GM23338 (cell line): ENCODE measurements at regions not wholly inside any gene's neighbourhood (a gene's known extent, or its start where the extent isn't known, plus 50 kb on each side); places are given as distances from the start of the nearest gene placed in this dataset.

Source experiments
- ATAC-seq: fragments of 200-7000 bp; cut with Tn5 transposase; 3 replicates; pipeline ENCODE4 v1.9.1; 2020
- DNase-seq: peaks from one replicate; pipeline ENCODE4 v3.0.0-alpha.2; 2015; ENCODE audit warnings: low spot score
- H2AFZ ChIP-seq: fragments of 200-600 bp; sonication (generic); 2 replicates; pipeline ENCODE4 v1.8.0; 2016; ENCODE audit warnings: antibody characterized with exemption, mild to moderate bottlenecking, moderate library complexity
- H3F3A ChIP-seq: fragments of 200-600 bp; sonication (generic); replicated peaks from 2 replicates; pipeline ENCODE4 v1.8.0; 2017; ENCODE audit warnings: antibody characterized with exemption, mixed run types, low read depth
- H3K27ac ChIP-seq: fragments of 200-600 bp; sonication (generic); 2 replicates; pipeline ENCODE4 v1.6.1; 2016; ENCODE audit warnings: low read depth
- H3K27me3 ChIP-seq: fragments of 200-600 bp; sonication (generic); 2 replicates; pipeline ENCODE4 v1.8.0; 2016; ENCODE audit warnings: mild to moderate bottlenecking, mixed run types, moderate library complexity; ENCODE audit not compliant: insufficient read depth
- H3K36me3 ChIP-seq: fragments of 200-600 bp; sonication (generic); 2 replicates; pipeline ENCODE4 v1.8.0; 2016; ENCODE audit warnings: mild to moderate bottlenecking; ENCODE audit not compliant: insufficient read depth
- H3K4me1 ChIP-seq: fragments of 200-600 bp; sonication (generic); 2 replicates; pipeline ENCODE4 v1.8.0; 2016; ENCODE audit warnings: mild to moderate bottlenecking, moderate library complexity; ENCODE audit not compliant: insufficient read depth
- H3K4me2 ChIP-seq: fragments of 200-600 bp; sonication (generic); 2 replicates; pipeline ENCODE4 v1.7.1; 2017; ENCODE audit warnings: mixed run types
- H3K4me3 ChIP-seq: fragments of 200-600 bp; sonication (generic); 2 replicates; pipeline ENCODE4 v1.6.1; 2016; ENCODE audit warnings: mixed run types
- H3K79me2 ChIP-seq: fragments of 200-600 bp; sonication (generic); replicated peaks from 2 replicates; pipeline ENCODE4 v1.8.0; 2017; ENCODE audit warnings: mild to moderate bottlenecking; ENCODE audit not compliant: insufficient read depth
- H3K9me2 ChIP-seq: fragments of 200-600 bp; sonication (generic); 2 replicates; pipeline ENCODE4 v1.8.0; 2017; ENCODE audit not compliant: insufficient read depth
- H4K20me1 ChIP-seq: fragments of 200-600 bp; sonication (generic); replicated peaks from 2 replicates; pipeline ENCODE4 v1.8.0; 2017; ENCODE audit warnings: mild to moderate bottlenecking; ENCODE audit not compliant: insufficient read depth
- H3K27ac Mint-ChIP-seq: 2 replicates; pipeline ENCODE4 v1.8.0; 2020; ENCODE audit warnings: inconsistent platforms, mild to moderate bottlenecking, moderate library complexity, mixed read lengths
- H3K27me3 Mint-ChIP-seq: 3 replicates; pipeline ENCODE4 v1.8.0; 2022; ENCODE audit warnings: low read depth, mild to moderate bottlenecking, moderate library complexity, mixed read lengths, inconsistent platforms; ENCODE audit not compliant: insufficient read depth, poor library complexity
- H3K36me3 Mint-ChIP-seq: 3 replicates; pipeline ENCODE4 v1.8.0; 2021; ENCODE audit warnings: low read depth, mild to moderate bottlenecking, inconsistent platforms, moderate library complexity, mixed read lengths
- H3K4me1 Mint-ChIP-seq: 3 replicates; pipeline ENCODE4 v1.8.0; 2020; ENCODE audit warnings: mild to moderate bottlenecking, inconsistent platforms, mixed read lengths
- H3K4me3 Mint-ChIP-seq: 3 replicates; pipeline ENCODE4 v1.8.0; 2021; ENCODE audit warnings: moderate library complexity, mild to moderate bottlenecking, inconsistent platforms, mixed read lengths
- H3K9me3 Mint-ChIP-seq: 3 replicates; pipeline ENCODE4 v1.8.0; 2020; ENCODE audit warnings: moderate library complexity, mild to moderate bottlenecking, inconsistent platforms, mixed read lengths
- ETS1 ChIP-seq: IDR thresholded peaks from 2 replicates; pipeline ENCODE4 v1.6.1; 2016; ENCODE audit warnings: antibody characterized with exemption
- EZH2phosphoT487 ChIP-seq: fragments of 200-600 bp; sonication (generic); IDR thresholded peaks from one replicate; pipeline ENCODE4 v1.8.1; 2018; ENCODE audit warnings: antibody characterized with exemption; ENCODE audit not compliant: unreplicated experiment
- NANOG ChIP-seq: IDR thresholded peaks from 2 replicates; pipeline ENCODE4 v1.6.1; 2016; ENCODE audit warnings: antibody characterized with exemption, borderline replicate concordance
- POLR2AphosphoS5 ChIP-seq: IDR thresholded peaks from 2 replicates; pipeline ENCODE4 v1.6.1; 2016; ENCODE audit warnings: antibody characterized with exemption, low read depth
- REST ChIP-seq: IDR thresholded peaks from one replicate; pipeline ENCODE4 v1.6.1; 2018; ENCODE audit warnings: antibody characterized with exemption; ENCODE audit not compliant: unreplicated experiment
- STAT1 ChIP-seq: IDR thresholded peaks from one replicate; pipeline ENCODE4 v1.6.1; 2016; ENCODE audit warnings: antibody characterized with exemption; ENCODE audit not compliant: unreplicated experiment
- ZNF114 ChIP-seq: fragments of 250-450 bp; sonication (Bioruptor Pico); IDR thresholded peaks from 2 replicates; pipeline ENCODE4 v1.5.0; 2020; ENCODE audit warnings: mild to moderate bottlenecking, moderate library complexity
- ZNF331 ChIP-seq: fragments of 250-450 bp; sonication (Bioruptor Pico); IDR thresholded peaks from 2 replicates; pipeline ENCODE4 v1.5.0; 2020; ENCODE audit warnings: low read depth, mild to moderate bottlenecking, moderate library complexity

- Histone ChIP-seq H3K4me3 (no peak overlapping the region), H3K4me2 (no peak overlapping the region), H3K27ac (no peak overlapping the region), H3K9me2 (0 out of 2 replicates have a peak, but pooled peaks cover 8% of the 10 kb centered on the region), H3F3A (no peaks in the 10 kb centered on the region), H3K36me3 (no peaks in the 10 kb centered on the region), H3K4me1 (no peaks in the 10 kb centered on the region), H3K79me2 (no peaks in the 10 kb centered on the region), H4K20me1 (no peaks in the 10 kb centered on the region), H2AFZ (no peak overlapping the region), H3K27me3 (no peaks in the 10 kb centered on the region)
- DNase-seq (no peak), ATAC-seq (no peak)
- Mint-ChIP-seq H3K4me1 (no peaks in the 10 kb centered on the region), H3K27ac (no peak overlapping the region), H3K9me3 (peaks cover 8% of the 10 kb centered on the region), H3K36me3 (peaks cover 8% of the 10 kb centered on the region; the same call in 2 of the 3 replicates), H3K27me3 (no peaks in the 10 kb centered on the region), H3K4me3 (no peak overlapping the region)
- no peak for TF ChIP-seq ZNF331
These were observed 382.7 kb downstream of the METTL15 start for GRCh38 chr11:28490773-28491382.

- no peaks in the 10 kb centered on the region for H3F3A ChIP-seq
- H3K79me2 ChIP-seq, result no peaks in the 10 kb centered on the region
- H3K4me3 Mint-ChIP-seq, result no peak overlapping the region
- H3K27me3 ChIP-seq, result no peaks in the 10 kb centered on the region
- no peak for DNase-seq
- no peak overlapping the region for H3K27ac ChIP-seq
- H3K4me2 ChIP-seq, result no peak overlapping the region
- no peaks in the 10 kb centered on the region for H3K36me3 ChIP-seq
- H3K27ac Mint-ChIP-seq, result no peak overlapping the region
- H3K9me3 Mint-ChIP-seq, result no peaks in the 10 kb centered on the region
- TF ChIP-seq REST (no peak), ZNF114 (CRISPR knock-in tag) (no peak), POLR2AphosphoS5 (no peak), STAT1 (no peak), EZH2phosphoT487 (no peak), NANOG (no peak), ETS1 (no peak)
- no peaks in the 10 kb centered on the region for H3K27me3 Mint-ChIP-seq
- no peak overlapping the region for H2AFZ ChIP-seq
- H3K9me2 ChIP-seq, result 0 out of 2 replicates have a peak, but pooled peaks cover 5% of the 10 kb centered on the region
- no peaks in the 10 kb centered on the region for H4K20me1 ChIP-seq
- H3K4me1 Mint-ChIP-seq, result no peaks in the 10 kb centered on the region
- no peak for ATAC-seq
- no peaks in the 10 kb centered on the region for H3K36me3 Mint-ChIP-seq
- no peaks in the 10 kb centered on the region for H3K4me1 ChIP-seq
- no peak overlapping the region for H3K4me3 ChIP-seq
These were observed 380.1 kb downstream of the METTL15 start for GRCh38 chr11:28488336-28488735.
